ENCODE measurements at regions not wholly inside any gene's neighbourhood (a gene's known extent, or its start where the extent isn't known, plus 50 kb on each side); places are given as distances from the start of the nearest gene placed in this dataset.
A peak's percentile ranks its signal among the peaks of the same experiment; 100 is the strongest.

- Histone ChIP-seq H3K27me3 (ENCODE audit: control insufficient read depth, insufficient read depth, low read length) (peaks cover under 1% of the 10 kb centered on the region), H3K4me3 (ENCODE audit: insufficient read depth, low read depth, low read length) (no peak overlapping the region), H3K36me3 (replicated peaks; ENCODE audit: control insufficient read depth, insufficient read depth, low read length) (no peaks in the 10 kb centered on the region)
- DNase-seq = no peak
Observed at GRCh38 chr18:22340331-22340730, 77.4 kb downstream of the CTAGE1 start.

- DNase-seq = no peak
- no peak overlapping the region for H3K4me3 ChIP-seq (ENCODE audit: insufficient read depth, low read depth, low read length)
- H3K36me3 ChIP-seq (replicated peaks; ENCODE audit: control insufficient read depth, insufficient read depth, low read length) = no peaks in the 10 kb centered on the region
- H3K27me3 ChIP-seq (ENCODE audit: control insufficient read depth, insufficient read depth, low read length) = no peaks in the 10 kb centered on the region; the same call in none of the 2 replicates
Observed at GRCh38 chr18:22339913-22340312, 77.8 kb downstream of the CTAGE1 start.

DNA sequence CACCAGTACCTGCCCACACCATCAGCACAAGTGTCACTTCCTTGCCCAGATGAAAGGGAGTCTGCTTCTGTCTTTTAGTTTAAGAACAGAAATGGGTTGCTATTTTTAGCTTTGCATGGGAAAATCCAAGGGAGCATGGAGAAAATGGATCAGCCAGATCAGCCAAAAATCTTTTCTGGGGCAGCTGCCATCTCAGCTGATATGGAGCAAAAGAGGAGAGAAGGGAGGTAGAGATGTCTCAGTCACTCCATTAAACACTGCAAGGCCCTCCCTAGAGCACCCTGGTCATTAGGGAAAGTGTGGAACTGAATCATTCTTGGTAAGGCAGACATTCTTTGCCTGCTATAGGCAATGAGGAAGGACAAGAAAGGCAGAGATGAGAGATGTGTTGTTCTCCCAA, 79.9 kb downstream of the CTAGE1 start:
- no peak for DNase-seq

GRCh38 chr18:22337306-22337705, 80.4 kb downstream of the CTAGE1 start:
- H3K27me3 ChIP-seq (ENCODE audit: control insufficient read depth, insufficient read depth, low read length) = no peaks in the 10 kb centered on the region; the same call in none of the 2 replicates
- DNase-seq = no peak
- H3K4me3 ChIP-seq (ENCODE audit: insufficient read depth, low read depth, low read length) = no peak overlapping the region
- no peaks in the 10 kb centered on the region for H3K36me3 ChIP-seq (replicated peaks; ENCODE audit: control insufficient read depth, insufficient read depth, low read length)

More for the DNA sequence above, 79.9 kb downstream of the CTAGE1 start:
- Histone ChIP-seq H3K36me3 (replicated peaks; ENCODE audit: control insufficient read depth, insufficient read depth, low read length) (no peaks in the 10 kb centered on the region), H3K4me3 (ENCODE audit: insufficient read depth, low read depth, low read length) (no peak overlapping the region), H3K27me3 (ENCODE audit: control insufficient read depth, insufficient read depth, low read length) (no peaks in the 10 kb centered on the region; the same call in none of the 2 replicates)

- Histone ChIP-seq H3K4me3 (ENCODE audit: insufficient read depth, low read depth, low read length) (no peak overlapping the region), H3K36me3 (replicated peaks; ENCODE audit: control insufficient read depth, insufficient read depth, low read length) (no peaks in the 10 kb centered on the region), H3K27me3 (ENCODE audit: control insufficient read depth, insufficient read depth, low read length) (peaks cover 3% of the 10 kb centered on the region)
- DNase-seq = no peak
Observed at GRCh38 chr18:22336406-22336805, 81.3 kb downstream of the CTAGE1 start.

DNA sequence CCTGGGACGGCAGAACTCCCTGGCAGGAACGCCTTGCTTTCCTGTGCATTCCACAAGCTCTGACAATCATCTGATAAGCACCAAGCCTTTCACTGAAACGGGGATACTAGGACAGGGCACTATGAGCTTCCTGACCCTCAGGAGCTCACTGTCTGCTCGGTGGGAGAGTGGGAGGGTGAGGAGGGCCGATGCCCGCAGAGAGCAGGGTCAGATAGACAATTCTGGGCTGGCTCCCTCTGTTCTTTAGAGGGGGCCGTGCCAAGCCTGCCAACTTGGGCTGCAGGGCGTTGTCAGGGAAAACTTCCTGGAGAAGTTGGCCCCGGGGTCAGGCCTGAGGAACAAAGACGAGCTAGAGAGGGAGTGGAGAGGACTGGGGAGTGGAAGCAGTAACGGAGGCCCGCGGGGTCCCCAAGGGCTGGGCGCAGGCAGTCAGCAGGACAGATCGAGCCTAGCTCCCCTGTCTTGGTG, 82.0 kb downstream of the CTAGE1 start:
- Histone ChIP-seq H3K4me3 (ENCODE audit: insufficient read depth, low read depth, low read length) (no peak overlapping the region), H3K36me3 (replicated peaks; ENCODE audit: control insufficient read depth, insufficient read depth, low read length) (no peaks in the 10 kb centered on the region), H3K27me3 (ENCODE audit: control insufficient read depth, insufficient read depth, low read length) (peaks cover 6% of the 10 kb centered on the region)
- DNase-seq = no peak

DNA sequence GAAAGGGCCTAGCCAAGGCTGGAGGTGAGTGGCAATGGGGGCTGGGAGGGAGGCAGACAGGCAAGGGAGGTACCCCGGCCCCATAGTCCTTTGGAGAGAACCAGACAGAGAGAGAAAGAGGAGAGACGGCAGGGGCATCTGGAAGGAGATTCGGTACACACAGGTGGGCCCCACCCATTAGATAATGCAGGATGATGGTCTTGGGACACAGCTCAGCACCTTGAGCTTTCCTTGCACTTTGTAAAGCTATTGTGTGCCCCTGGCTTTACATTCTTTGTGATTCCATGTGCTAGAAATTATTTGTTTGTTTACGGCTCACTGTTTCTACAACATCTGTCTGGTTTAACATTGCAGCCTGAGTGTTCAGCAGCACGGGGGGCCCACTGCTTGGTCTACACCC, 83.1 kb downstream of the CTAGE1 start:
- Histone ChIP-seq H3K27me3 (ENCODE audit: control insufficient read depth, insufficient read depth, low read length) (peaks cover 9% of the 10 kb centered on the region), H3K36me3 (replicated peaks; ENCODE audit: control insufficient read depth, insufficient read depth, low read length) (no peaks in the 10 kb centered on the region), H3K4me3 (ENCODE audit: insufficient read depth, low read depth, low read length) (no peak overlapping the region)
- no peak for DNase-seq

DNA sequence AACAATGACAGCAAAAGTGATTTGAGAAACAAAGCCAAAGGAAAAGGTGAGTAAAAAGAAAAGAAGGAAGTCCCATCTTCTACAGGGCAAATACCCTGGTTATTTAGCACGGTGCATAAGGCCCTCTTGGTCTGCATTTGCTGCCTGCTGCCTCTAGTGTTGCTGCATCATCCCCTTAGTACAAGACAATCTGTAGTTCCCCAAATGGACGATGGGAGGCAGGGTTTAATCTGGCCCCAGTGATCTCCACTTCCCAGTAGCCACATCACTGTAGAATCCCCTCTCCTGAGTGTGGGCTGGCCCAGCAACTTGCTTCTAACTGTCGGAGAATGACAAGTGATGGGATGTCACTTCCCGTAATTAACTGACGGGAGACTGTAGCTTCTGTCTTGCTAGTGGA, 85.1 kb downstream of the CTAGE1 start:
- Histone ChIP-seq H3K36me3 (replicated peaks; ENCODE audit: control insufficient read depth, insufficient read depth, low read length) (no peaks in the 10 kb centered on the region), H3K27me3 (ENCODE audit: control insufficient read depth, insufficient read depth, low read length) (peaks cover 17% of the 10 kb centered on the region), H3K4me3 (ENCODE audit: insufficient read depth, low read depth, low read length) (no peak overlapping the region)
- peak; percentile 80 for DNase-seq

DNA sequence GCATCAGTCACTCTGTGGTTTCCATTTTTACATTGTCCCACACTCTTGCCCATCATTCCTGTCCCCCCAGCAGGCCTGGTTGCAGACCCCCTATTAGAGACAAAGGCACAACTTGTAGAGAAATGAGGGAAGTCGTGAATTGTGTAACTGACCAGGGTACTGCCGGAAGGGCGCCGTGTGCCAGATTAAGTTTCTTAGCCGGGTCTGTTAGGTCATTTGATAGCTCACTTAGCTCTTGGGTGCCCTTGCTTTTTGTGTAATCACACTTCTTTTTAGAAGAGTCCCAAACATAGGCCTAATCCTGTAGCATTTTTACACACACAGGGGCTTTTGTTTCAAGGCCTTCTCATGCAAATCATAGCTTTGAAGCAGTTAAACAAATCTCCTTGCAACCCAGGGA, 87.2 kb downstream of the CTAGE1 start:
- no peak for DNase-seq
- no peaks in the 10 kb centered on the region for H3K36me3 ChIP-seq (replicated peaks; ENCODE audit: control insufficient read depth, insufficient read depth, low read length)

GRCh38 chr18:22325396-22325795, 92.3 kb downstream of the CTAGE1 start:
- DNase-seq = no peak
- Histone ChIP-seq H3K27me3 (ENCODE audit: control insufficient read depth, insufficient read depth, low read length) (peaks cover 25% of the 10 kb centered on the region), H3K4me3 (ENCODE audit: insufficient read depth, low read depth, low read length) (no peak overlapping the region), H3K36me3 (replicated peaks; ENCODE audit: control insufficient read depth, insufficient read depth, low read length) (no peaks in the 10 kb centered on the region)

More for the DNA sequence above, 87.2 kb downstream of the CTAGE1 start:
- no peak overlapping the region for H3K4me3 ChIP-seq (ENCODE audit: insufficient read depth, low read depth, low read length)
- peaks cover 21% of the 10 kb centered on the region for H3K27me3 ChIP-seq (ENCODE audit: control insufficient read depth, insufficient read depth, low read length)

DNA sequence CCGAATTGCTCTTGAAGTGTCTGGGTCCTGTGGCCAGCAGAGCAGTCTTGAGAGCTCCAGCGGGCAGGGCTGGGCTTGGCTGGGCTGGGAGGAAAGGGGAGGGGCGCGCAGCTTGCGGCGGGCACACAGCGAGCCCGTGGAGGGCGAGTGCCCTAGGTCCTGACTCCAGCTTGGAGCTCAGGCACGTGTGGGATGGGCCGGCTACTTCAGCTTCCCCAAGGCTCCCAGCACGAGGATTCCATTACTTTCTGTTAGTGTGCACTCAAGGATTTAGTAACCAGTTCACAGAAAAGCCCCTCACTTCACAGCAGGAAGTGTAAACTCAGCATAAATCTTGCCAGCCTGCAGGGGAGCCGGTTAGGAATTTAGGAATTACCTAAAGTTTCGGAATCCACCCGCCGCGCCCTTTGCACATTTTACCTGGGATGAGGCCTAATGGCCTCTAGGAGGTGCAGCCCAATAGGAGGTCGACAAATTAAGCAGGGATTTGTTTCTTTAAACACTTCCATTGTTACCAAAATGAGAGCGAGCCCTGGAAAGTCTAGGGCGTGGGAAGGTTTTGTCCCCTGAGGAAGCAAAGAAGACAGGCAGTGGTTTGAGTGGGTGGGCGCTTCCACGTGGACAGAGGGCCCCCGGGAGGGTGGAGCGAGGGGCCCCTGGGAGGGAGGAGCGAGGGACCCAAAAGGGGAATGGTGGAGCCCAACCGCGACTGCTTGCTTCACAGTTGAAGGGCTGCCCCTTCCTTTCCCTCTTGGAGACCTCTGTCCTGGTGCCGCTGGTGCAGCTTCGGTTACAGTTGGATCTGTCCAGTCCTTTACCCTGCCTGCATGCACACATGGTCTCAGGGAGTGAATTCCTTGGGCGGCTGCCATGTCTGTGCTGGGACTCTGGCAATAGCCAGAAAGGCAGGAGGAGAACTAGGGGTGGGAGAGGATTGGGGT, 93.3 kb downstream of the CTAGE1 start:
- peak; percentile 71 for DNase-seq
- peaks cover 20% of the 10 kb centered on the region for H3K27me3 ChIP-seq (ENCODE audit: control insufficient read depth, insufficient read depth, low read length)
- H3K4me3 ChIP-seq (ENCODE audit: insufficient read depth, low read depth, low read length) = peak overlapping the region; percentile 32
- H3K36me3 ChIP-seq (replicated peaks; ENCODE audit: control insufficient read depth, insufficient read depth, low read length) = no peaks in the 10 kb centered on the region

GRCh38 chr18:22322243-22322691, 95.4 kb downstream of the CTAGE1 start:
- DNase-seq = no peak
- no peaks in the 10 kb centered on the region for H3K36me3 ChIP-seq (replicated peaks; ENCODE audit: control insufficient read depth, insufficient read depth, low read length)
- H3K27me3 ChIP-seq (ENCODE audit: control insufficient read depth, insufficient read depth, low read length) = peaks cover 13% of the 10 kb centered on the region
- H3K4me3 ChIP-seq (ENCODE audit: insufficient read depth, low read depth, low read length) = no peak overlapping the region

- no peak for DNase-seq
- Histone ChIP-seq H3K4me3 (ENCODE audit: insufficient read depth, low read depth, low read length) (no peak overlapping the region), H3K36me3 (replicated peaks; ENCODE audit: control insufficient read depth, insufficient read depth, low read length) (no peaks in the 10 kb centered on the region), H3K27me3 (ENCODE audit: control insufficient read depth, insufficient read depth, low read length) (peaks cover 10% of the 10 kb centered on the region)
Observed at GRCh38 chr18:22320771-22321170, 96.9 kb downstream of the CTAGE1 start.

GRCh38 chr18:22320155-22320554, 97.6 kb downstream of the CTAGE1 start:
- H3K27me3 ChIP-seq (ENCODE audit: control insufficient read depth, insufficient read depth, low read length) = peaks cover 10% of the 10 kb centered on the region
- no peak overlapping the region for H3K4me3 ChIP-seq (ENCODE audit: insufficient read depth, low read depth, low read length)
- DNase-seq = no peak
- H3K36me3 ChIP-seq (replicated peaks; ENCODE audit: control insufficient read depth, insufficient read depth, low read length) = no peaks in the 10 kb centered on the region

- DNase-seq = no peak
- H3K4me3 ChIP-seq (ENCODE audit: insufficient read depth, low read depth, low read length) = no peak overlapping the region
- H3K36me3 ChIP-seq (replicated peaks; ENCODE audit: control insufficient read depth, insufficient read depth, low read length) = no peaks in the 10 kb centered on the region
- H3K27me3 ChIP-seq (ENCODE audit: control insufficient read depth, insufficient read depth, low read length) = peaks cover 4% of the 10 kb centered on the region
Observed at GRCh38 chr18:22318745-22319407, 98.8 kb downstream of the CTAGE1 start.

All from H7 (cell line).